ENCODE measurements at regions not wholly inside any gene's neighbourhood (a gene's known extent, or its start where the extent isn't known, plus 50 kb on each side); places are given as distances from the start of the nearest gene placed in this dataset.

DNA sequence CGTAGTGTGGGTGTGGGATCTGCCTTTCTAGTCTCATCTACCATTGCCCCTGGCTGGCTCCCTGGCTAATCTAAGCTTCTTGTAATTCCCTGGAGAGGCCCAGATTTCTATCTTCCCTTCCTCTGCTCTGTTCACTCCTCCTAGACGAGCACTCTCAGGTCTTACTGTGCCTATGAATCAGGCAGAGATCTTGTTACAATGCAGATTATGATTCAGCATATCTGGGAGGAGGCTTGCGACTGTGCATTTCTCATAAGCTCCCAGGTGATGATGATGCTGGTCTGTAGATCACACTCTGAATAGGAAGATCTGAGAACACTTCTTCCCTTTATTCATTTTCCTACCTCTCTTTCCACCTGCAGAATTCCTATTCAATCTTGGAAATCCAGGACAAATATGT lies 200.1 kb downstream of the CBLN1 start:
- no peak for DNase-seq (ENCODE audit: low read depth in 4 of 4, low spot score in 3 of 4)

DNA sequence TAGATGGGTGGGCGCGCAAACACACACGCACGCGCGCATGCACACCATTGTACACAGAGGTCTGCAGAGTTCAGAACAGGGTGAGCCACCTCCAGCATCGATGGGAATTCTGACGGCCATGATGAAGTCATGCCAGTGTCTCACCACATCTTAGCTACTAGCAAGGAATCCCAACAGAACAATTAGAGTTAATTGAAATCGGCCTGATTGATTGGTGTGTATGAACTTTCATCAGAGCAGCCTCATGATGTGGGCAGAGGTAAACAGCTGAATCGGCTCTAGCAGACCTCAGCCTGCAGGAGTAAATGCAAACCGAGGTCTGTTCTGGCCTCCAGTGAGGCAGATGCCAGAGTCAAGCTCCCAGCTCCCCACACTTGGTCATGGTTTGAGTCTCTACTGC lies 200.6 kb downstream of the CBLN1 start:
- no peak for DNase-seq (ENCODE audit: low read depth in 4 of 4, low spot score in 3 of 4)

DNA sequence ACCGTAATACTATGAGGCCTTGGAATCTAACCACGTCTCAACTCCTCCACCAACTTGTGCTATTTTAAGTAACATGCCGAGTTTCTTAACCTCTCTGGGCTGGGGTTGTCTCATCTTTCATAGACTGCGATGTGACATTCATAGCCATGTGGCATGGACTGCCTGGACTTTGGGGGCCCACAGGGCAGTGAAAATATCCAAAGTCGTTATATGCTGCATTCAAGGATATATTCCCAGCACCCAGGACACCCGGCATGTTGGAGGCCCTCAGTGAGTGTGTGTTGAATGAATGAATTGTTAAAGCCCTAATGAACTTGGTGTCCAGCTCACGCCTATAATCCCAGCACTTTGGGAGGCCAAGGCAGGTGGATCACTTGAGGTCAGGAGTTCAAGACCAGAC lies 203.1 kb downstream of the CBLN1 start:
- no peak for DNase-seq (ENCODE audit: low read depth in 4 of 4, low spot score in 3 of 4)

DNA sequence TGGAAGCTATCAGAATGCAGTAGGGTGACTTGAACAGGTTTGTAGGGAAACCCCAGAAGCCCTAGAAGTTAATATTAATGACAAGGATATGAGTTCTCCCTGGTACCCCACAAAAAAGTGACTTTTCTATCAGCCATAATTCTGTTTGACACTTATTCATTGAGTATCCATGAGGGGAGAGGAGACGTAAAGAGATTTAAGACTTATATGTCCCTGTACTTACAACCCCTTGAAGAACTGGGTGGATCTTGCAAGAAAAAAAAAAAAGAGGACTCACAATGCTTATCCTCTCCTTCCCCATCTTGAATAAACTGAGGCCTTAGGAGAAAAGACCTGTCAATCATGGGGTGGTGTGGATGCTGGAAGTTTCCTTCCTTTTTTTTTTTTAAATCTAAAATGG lies 203.5 kb downstream of the CBLN1 start:
- DNase-seq (ENCODE audit: low read depth in 4 of 4, low spot score in 3 of 4) = no peak

DNA sequence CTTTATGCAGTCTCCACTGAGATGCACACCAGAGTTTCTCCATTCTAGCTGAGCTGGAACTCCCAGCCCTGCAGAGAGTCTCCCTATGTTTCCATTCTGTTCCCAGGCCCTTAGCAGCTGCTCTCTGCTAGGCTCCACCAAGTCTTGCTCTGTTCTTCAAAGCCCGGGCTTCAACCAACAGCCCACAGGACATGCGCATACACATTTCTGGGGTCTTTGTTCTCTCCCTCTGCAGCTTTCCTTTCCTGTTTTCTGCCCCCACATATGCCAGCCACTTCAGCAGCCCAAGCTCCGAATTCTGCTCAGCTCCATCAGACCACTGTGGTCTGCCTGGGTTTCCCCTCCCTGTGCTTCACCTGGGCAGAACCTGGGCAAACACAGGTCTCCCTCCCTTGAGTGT lies 205.9 kb downstream of the CBLN1 start:
- DNase-seq (ENCODE audit: low read depth in 4 of 4, low spot score in 3 of 4) = no peak

DNA sequence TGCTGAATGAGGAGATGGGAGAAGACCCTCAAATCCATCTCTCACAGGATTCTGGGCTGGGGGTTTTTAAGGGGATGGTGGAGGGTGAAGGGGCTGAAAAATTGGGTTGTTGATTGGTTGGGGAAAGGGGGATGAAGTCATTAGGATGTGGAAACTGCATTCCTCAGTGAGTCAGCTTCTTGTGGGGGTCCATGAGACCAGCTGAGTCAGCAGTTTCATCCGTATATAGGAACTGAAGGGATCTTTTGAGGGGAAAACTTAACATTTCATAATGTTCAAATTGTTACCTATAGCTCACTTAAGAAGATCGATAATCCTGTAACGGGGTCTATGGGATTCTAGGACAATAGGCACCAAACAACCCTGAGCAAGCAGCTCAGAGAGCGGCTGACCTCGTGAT lies 213.4 kb downstream of the CBLN1 start:
- DNase-seq (ENCODE audit: low read depth in 4 of 4, low spot score in 3 of 4) = no peak

DNA sequence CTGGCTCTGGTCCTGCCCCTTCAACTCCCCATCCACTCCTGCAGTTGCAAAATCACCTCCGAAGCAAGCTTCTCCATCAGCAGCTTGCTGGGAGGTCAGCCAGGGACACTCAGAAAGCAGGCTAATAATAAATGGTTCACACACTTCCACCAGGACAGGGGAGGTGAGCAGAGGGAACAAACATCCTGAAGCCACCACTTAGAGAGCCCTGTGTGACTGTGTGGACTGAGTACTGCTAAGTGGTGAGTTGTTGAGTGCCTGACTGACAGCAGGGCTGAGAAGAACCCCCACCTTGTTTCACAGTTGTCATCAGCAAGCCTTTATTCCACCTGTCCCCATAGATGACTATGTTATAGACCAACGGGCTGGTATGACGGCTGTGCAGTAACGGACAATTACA lies 213.9 kb downstream of the CBLN1 start:
- DNase-seq (ENCODE audit: low read depth in 4 of 4, low spot score in 3 of 4) = no peak

DNA sequence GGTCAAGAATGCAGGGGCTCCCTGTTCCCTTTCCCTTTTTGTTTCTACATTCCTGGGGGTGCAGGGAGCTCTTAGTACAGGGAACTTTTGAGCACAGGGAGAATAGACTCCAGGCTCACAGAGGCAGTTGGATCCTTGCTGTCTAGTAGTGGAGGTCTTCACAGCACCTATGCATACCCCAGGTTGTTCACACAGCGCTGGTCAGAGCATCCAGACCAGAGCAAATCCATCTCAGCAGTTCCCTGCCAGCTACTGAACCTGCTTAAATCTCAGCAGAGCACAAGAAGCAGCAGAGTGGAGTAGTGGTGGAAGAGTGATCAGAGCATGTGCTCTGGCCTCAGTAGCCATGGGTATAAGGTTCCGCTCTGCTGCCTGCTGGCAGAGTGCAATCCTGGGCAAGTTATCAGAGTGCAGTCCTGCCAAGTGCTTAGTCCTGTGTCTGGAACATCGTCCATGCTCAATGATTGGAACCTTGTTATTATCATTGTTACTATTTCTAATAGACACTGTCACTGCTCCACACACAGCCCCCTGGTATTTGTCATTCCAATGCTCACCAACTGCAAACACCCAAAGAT lies 220.4 kb downstream of the CBLN1 start:
- no peak for DNase-seq (ENCODE audit: low read depth in 4 of 4, low spot score in 3 of 4)

DNA sequence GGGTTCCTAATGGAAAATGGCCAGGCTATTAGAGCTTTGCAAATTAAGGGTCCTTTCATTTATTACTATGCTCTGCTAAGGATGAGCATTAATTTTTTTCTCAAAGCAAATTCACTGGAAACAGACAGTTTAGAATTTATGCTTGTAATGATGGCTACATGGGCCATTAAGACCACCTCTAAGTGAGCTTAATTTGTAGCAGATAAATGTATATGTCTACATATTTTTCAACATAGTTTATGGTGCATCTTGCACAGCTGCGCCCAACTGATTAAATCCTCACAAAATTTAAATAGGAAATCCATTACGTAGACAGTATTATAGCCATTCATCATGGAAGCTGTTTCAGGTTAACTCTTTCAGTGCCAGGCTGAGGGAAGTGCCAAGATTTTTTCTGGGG lies 220.9 kb downstream of the CBLN1 start:
- DNase-seq (ENCODE audit: low read depth in 4 of 4, low spot score in 3 of 4) = no peak

DNA sequence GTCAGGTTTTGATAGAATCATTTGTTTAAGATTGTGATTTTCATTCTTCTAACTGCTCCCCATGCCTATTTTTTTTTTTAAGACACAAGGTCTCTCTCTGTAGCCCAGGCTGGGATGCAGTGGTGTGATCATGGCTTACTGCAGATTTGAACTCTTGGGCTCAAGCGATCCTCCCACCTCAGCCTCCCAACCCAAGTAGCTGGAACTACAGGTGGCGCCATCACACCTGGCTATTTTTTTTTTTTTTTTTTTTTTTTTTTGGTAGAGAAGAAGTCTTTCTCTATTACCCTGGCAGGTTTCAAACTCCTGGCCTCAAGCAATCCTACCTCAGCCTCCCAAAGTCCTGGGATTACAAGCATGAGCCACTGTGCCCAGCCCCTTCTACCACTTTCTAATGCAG lies 223.3 kb downstream of the CBLN1 start:
- no peak for DNase-seq (ENCODE audit: low read depth in 4 of 4, low spot score in 3 of 4)

DNA sequence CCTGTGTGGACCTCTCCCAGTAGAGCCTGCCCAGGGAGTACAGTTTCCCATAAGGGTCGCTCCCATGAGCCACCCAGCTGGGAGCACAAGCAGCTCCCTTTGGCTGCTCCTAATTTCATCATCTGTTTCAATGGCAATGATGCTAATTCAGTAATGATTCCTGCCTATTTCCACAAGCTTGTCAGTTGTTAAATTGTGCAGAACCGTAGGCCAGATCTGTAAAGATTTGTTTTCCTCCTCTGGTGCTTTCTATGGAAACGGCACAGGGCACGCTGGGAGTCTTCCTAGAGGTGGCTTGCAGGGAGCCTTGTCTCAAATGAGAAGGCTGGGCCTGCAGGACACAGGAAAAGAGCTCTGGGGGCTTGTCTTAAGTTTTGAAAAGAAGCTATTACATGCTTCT lies 223.7 kb downstream of the CBLN1 start:
- DNase-seq (ENCODE audit: low read depth in 4 of 4, low spot score in 3 of 4) = no peak

DNA sequence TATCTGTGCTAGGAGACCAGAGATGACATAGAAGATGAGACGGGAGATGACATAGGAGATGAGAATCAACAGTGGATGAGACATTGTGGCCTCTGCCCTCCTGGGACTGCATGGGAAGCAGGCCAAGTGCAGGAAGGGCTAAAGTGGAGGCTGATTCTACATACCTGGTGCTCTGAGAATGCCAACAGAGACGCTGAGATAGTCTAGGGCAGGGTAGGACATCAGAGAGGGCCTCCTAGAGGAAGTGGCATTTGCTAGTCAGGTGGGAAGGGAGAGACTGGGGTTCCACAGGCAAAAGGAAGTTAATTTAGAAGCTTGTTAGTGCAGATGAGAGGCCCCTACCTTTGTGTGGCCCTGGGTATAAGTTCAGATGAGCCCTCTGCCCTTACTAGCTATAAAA lies 224.2 kb downstream of the CBLN1 start:
- DNase-seq (ENCODE audit: low read depth in 4 of 4, low spot score in 3 of 4) = no peak

DNA sequence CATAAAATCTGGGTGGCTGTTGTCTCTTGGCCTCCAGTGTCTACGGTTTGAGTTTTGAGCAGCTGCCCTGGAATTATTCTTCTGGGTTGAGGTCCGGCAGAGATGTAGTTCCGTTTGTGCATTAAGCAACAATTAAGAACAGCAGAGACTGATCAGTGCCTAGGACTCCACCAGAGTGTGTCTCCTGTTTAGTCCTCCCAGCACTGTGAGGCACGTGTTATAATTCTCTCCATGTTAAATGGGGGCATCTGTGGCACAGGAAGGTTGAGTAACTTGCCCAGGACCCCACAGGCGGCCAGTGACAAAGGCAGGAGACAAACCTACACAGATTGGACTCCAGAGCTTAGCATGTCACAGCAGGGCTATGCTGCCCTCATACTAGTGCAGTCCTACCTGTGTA lies 225.1 kb downstream of the CBLN1 start:
- DNase-seq (ENCODE audit: low read depth in 4 of 4, low spot score in 3 of 4) = no peak

DNA sequence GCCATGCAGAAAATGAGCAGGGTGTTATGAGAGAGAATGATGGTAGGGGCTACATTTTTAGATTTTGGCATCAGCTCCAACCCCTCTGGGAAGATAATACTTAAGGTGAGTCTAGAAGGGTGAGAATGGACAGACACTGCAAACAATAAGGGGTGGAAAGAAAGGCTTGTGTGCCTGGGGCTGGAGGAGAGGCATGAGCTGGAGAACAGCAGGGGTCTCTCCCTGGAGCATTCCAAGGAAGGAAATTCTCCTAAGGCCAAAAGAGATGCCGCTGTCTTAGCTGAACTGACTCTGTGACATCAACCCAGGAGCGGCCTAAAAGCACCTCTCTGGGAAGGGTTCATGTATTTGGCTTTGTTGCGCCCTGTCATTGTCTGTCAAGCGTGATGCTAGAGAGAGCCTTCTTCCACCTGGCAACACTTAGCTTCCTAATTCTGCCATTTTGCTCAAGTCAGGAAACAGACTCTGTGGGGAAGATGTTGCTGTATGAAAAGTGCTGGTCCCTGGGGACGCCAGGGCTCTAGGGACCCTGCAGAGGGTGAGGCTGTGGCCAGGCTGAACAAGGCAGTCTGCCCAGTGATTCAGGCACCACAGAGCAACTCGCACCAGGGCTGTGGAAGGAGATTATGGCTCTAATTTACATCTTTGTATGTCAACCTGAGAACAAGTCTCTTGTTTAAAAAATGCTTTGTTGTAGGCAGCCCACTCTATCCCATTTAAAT lies 225.7 kb downstream of the CBLN1 start:
- DNase-seq (ENCODE audit: low read depth in 4 of 4, low spot score in 3 of 4) = no peak

DNA sequence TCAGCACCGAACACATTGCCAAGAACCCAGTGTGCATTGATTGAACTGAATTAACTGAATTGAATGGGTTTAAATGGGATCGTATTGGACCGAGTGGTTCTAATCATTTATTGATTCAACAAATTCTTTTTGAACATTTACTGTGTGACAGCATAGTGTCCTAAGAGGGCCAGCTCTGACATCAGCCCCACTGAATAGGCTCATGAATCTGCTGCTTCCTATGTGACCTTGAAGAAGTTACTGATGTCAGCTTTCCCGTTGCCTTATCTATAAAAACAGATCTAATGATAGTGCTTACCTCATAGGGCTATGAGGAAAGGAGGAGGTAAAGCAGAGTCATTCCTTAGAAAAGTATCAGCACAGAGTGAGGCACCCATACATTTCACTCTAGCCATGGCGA lies 226.3 kb downstream of the CBLN1 start:
- DNase-seq (ENCODE audit: low read depth in 4 of 4, low spot score in 3 of 4) = no peak

DNA sequence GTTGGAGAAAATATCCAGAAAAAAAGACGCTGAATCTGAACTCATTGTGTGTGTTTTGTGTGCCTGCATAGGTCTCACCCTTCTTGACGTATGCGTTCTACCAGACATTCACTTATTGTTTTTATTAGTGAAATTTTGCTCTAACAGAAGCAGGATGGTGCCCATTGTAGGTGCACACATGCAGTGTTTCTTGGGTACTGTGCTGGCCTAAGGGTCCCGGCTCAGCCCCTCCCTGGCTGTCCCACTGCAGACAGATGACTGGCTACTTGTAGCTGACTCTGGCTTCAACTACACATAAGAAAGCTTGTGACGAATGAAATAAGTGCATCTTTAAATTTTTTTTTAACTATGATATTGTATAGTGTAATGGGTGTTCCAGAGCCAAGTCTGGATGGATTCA lies 227.0 kb downstream of the CBLN1 start:
- DNase-seq (ENCODE audit: low read depth in 4 of 4, low spot score in 3 of 4) = no peak

DNA sequence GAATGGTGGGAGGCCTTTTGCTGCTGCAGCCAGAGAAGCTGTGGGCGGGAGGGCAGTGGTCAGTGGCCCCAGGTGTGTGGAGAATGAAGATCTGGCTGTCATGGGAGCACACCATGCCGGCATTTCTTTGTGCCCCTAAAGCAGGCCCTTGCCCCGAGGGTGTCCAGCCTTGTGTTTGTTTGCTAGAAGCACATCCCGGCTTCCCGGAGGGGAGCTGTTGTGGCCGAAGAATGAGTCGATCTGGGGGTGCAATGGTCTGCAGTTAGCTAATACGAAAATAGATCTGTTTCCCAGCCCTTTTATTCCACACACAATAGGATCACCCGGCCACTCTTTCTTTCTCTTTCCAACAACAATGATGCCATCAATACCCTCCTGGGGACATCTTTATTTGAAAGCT lies 228.8 kb downstream of the CBLN1 start:
- no peak for DNase-seq (ENCODE audit: low read depth in 4 of 4, low spot score in 3 of 4)

DNA sequence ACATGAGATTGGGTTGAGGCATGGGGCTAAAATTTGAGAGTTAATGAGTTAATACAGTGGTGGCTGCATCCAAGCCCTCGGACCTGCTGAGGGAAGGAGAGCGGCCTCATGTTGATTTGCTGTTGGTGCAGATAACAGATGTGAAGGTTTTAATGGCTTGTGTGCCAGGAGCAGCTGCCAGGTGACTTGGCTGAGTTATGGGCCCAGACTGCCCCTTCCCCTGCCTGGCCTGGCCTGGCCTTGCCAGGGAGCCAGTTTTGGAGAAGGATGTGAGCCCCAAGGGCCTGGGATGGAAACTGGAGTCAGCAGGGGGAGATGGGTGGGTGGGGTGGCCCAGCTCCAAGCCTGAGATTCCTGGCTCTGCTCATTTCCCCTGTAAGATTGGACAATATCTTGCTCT lies 230.1 kb downstream of the CBLN1 start:
- no peak for DNase-seq (ENCODE audit: low read depth in 4 of 4, low spot score in 3 of 4)

DNA sequence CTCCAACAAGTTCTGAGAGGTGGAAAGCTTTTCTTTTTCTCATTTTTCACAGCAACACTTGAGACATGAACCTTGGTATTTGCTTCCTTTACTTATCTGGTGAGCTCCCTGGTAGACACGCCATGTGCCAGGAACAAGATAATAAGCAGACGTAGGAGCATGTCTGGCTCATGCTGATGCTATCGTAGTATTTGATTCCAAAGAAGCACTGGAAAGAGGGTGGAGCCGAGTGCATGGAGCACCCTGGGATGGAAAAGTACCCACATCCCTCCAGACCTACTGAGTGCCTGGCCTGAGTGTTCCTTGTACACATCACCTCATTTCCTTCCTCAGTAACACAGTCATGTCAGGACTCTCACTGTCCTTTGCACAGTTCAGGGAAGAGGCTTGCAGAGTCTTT lies 231.0 kb downstream of the CBLN1 start:
- DNase-seq (ENCODE audit: low read depth in 4 of 4, low spot score in 3 of 4) = no peak

DNA sequence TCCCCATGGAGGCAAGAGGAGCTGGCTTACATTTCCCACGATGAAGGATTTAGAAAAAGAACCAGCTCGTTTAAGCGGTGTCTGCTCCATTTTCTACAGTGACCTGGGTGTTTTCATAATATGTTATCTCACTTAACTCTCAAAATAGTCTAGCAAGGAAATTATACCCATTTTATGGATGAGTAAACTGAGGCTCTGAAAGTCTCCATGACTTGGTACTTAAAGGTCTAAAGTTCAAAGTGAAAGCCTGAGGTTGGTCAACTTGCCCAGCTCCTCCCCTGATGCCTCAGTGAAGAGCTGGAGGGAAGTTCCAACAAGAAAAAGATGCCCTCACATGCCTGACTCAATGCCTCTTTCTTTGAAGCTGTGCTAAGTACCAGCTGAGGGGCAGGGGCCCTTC lies 232.0 kb downstream of the CBLN1 start:
- DNase-seq (ENCODE audit: low read depth in 4 of 4, low spot score in 3 of 4) = no peak

DNA sequence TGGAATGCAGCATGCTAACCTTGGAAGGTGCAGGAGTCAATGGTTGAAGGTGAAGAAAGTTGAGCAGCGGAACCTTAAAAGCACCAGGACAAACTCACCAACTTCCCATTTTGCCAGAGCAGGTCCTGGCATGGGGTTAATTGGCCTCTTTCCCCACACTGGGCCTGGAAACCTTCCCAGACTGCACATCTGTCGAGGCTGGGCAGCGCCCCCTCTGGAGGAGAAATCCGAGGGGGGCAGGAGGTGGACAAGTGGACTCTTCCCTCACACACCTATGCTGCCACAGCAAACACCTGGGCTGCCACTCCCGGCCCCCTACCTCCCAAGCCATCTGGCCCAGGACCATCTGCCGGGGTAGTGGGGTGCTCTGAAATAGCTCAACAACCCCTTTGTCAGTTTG lies 232.4 kb downstream of the CBLN1 start:
- no peak for DNase-seq (ENCODE audit: low read depth in 4 of 4, low spot score in 3 of 4)

DNA sequence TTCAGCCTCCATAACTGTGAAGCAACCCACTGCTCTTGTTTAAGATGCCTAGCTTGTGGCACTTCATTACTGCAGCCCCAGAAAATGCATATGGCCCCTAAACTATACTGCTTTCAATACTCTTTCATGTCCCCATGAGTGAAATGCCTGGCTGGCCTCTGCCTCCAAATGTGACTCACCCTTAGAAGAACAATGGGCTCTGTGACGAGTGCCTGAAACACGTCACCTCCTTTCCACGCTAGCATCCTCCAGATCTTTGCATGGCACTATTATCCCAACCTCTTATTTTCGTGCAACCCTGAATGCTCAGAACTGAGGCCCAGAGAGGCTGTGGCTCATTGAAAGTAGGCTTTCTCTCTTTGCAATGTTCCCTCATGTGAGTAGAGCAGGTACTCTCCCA lies 233.1 kb downstream of the CBLN1 start:
- no peak for DNase-seq (ENCODE audit: low read depth in 4 of 4, low spot score in 3 of 4)

DNA sequence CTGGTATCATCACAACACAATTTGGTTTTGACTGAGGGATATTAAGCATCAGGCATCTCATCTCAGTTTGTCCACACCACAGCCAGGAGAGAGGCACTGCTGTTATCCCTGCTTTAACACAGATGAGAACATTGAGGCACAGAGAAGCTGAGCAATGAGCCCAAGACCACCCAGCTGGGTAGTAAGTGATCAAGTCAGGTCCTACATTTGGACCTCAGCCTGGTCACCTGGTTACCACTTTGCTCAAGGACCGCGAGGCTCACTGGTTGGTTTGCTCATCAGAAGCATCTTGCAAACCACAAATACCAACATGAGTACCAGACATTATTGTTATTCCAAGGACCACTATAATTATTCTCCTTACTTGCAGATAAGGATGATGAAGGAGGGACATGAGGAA lies 245.5 kb downstream of the CBLN1 start:
- DNase-seq (ENCODE audit: low read depth in 4 of 4, low spot score in 3 of 4) = no peak
